SK-N-SH treated with all-trans-retinoic acid at 6 μM for 48 hours (cell line): ENCODE measurements at regions not wholly inside any gene's neighbourhood (a gene's known extent, or its start where the extent isn't known, plus 50 kb on each side); places are given as distances from the start of the nearest gene placed in this dataset.

Source experiments
- ARNTL ChIP-seq: fragments of 450-650 bp; formaldehyde crosslinking; IDR thresholded peaks from 2 replicates; pipeline ENCODE4 v1.5.0; 2020; ENCODE audit warnings: low read depth, mild to moderate bottlenecking, moderate library complexity, borderline replicate concordance
- BACH2 ChIP-seq: fragments of 250-450 bp; sonication (Bioruptor Pico); IDR thresholded peaks from 2 replicates; pipeline ENCODE4 v1.9.0; 2021; ENCODE audit warnings: mild to moderate bottlenecking, borderline replicate concordance
- CSDC2 ChIP-seq: fragments of 250-450 bp; sonication (Bioruptor Pico); IDR thresholded peaks from 2 replicates; pipeline ENCODE4 v1.5.0; 2020; ENCODE audit warnings: mild to moderate bottlenecking, moderate library complexity
- GLIS3 ChIP-seq: fragments of 250-450 bp; sonication (Bioruptor Pico); IDR thresholded peaks from 2 replicates; pipeline ENCODE4 v1.5.0; 2020; ENCODE audit warnings: mild to moderate bottlenecking, moderate library complexity
- ISL1 ChIP-seq: fragments of 250-450 bp; sonication (Bioruptor Pico); IDR thresholded peaks from 2 replicates; pipeline ENCODE4 v2.1.2; 2022; ENCODE audit warnings: mild to moderate bottlenecking, moderate library complexity
- RARB ChIP-seq: fragments of 250-450 bp; sonication (Bioruptor Pico); IDR thresholded peaks from 2 replicates; pipeline ENCODE4 v1.8.0; 2021; ENCODE audit warnings: mild to moderate bottlenecking, moderate library complexity
- SNAI2 ChIP-seq: fragments of 250-450 bp; sonication (Bioruptor Pico); IDR thresholded peaks from 2 replicates; pipeline ENCODE4 v1.5.0; 2020; ENCODE audit warnings: mild to moderate bottlenecking, moderate library complexity
- TCF4 ChIP-seq: fragments of 250-450 bp; sonication (Bioruptor Pico); IDR thresholded peaks from 2 replicates; pipeline ENCODE4 v1.8.0; 2021; ENCODE audit warnings: mild to moderate bottlenecking, moderate library complexity, borderline replicate concordance
- ZNF8 ChIP-seq: fragments of 450-650 bp; formaldehyde crosslinking; IDR thresholded peaks from 2 replicates; pipeline ENCODE4 v1.5.0; 2020; ENCODE audit warnings: mild to moderate bottlenecking, moderate library complexity
- TF ChIP-seq, protein P1 (sequence below): fragments of 250-450 bp; sonication (Bioruptor Pico); IDR thresholded peaks from 2 replicates; pipeline ENCODE4 v1.8.0; 2020; ENCODE audit warnings: mild to moderate bottlenecking, moderate library complexity, borderline replicate concordance
- TF ChIP-seq, protein P2 (sequence below): fragments of 250-450 bp; sonication (Bioruptor Pico); IDR thresholded peaks from 2 replicates; pipeline ENCODE4 v1.8.0; 2021; ENCODE audit warnings: low read depth, mild to moderate bottlenecking, moderate library complexity, borderline replicate concordance

DNA sequence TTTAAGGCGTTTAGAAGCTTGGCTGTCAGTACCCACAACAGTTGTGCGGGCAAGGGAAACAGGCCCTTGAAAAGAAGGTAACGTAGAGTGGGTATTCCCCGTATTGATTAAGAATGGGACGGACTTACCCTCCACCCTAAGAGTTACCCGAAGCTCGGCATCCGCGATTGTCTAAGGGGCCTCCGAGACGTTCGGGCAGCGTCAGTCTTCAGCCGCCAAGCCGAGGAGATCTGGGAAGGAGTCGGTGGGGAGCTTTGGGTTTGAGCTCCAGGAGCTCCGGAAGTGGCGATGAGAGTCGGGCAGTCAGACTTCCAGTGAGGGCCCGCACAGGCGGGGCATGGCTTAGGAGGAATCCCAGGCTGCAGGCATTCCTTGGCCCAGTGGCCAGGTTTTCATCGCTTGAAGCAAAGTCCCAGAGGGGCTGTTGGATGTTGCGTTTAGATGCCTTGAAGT lies 748.2 kb upstream of the ADGRB3 start:
- TF ChIP-seq BACH2 (CRISPR knock-in tag) (no peak), TCF4 (no peak), CSDC2 (CRISPR knock-in tag) (no peak), ARNTL (CRISPR knock-in tag) (no peak), SNAI2 (CRISPR knock-in tag) (no peak), RARB (no peak), ZNF8 (CRISPR knock-in tag) (no peak), ISL1 (no peak), GLIS3 (CRISPR knock-in tag) (no peak)
- TF ChIP-seq, protein P1, sequence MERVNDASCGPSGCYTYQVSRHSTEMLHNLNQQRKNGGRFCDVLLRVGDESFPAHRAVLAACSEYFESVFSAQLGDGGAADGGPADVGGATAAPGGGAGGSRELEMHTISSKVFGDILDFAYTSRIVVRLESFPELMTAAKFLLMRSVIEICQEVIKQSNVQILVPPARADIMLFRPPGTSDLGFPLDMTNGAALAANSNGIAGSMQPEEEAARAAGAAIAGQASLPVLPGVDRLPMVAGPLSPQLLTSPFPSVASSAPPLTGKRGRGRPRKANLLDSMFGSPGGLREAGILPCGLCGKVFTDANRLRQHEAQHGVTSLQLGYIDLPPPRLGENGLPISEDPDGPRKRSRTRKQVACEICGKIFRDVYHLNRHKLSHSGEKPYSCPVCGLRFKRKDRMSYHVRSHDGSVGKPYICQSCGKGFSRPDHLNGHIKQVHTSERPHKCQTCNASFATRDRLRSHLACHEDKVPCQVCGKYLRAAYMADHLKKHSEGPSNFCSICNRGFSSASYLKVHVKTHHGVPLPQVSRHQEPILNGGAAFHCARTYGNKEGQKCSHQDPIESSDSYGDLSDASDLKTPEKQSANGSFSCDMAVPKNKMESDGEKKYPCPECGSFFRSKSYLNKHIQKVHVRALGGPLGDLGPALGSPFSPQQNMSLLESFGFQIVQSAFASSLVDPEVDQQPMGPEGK (CRISPR knock-in tag), result no peak
- TF ChIP-seq, protein P2, sequence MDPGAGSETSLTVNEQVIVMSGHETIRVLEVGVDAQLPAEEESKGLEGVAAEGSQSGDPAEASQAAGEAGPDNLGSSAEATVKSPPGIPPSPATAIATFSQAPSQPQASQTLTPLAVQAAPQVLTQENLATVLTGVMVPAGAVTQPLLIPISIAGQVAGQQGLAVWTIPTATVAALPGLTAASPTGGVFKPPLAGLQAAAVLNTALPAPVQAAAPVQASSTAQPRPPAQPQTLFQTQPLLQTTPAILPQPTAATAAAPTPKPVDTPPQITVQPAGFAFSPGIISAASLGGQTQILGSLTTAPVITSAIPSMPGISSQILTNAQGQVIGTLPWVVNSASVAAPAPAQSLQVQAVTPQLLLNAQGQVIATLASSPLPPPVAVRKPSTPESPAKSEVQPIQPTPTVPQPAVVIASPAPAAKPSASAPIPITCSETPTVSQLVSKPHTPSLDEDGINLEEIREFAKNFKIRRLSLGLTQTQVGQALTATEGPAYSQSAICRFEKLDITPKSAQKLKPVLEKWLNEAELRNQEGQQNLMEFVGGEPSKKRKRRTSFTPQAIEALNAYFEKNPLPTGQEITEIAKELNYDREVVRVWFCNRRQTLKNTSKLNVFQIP (CRISPR knock-in tag), result no peak
